Germinal center (tissue), 1 donor: ENCODE measurements at regions not wholly inside any gene's neighbourhood (a gene's known extent, or its start where the extent isn't known, plus 50 kb on each side); places are given as distances from the start of the nearest gene placed in this dataset.
"Not testable (repeated sequence)": the region's sequence is repeated elsewhere in the genome, so short reads cannot be mapped to it uniquely, and the experiment has no call there.

ENCODE experiments used
- DNase-seq: peaks from one replicate; pipeline ENCODE4 v3.0.0; 2012; ENCODE audit warnings: mixed read lengths, low spot score

DNA sequence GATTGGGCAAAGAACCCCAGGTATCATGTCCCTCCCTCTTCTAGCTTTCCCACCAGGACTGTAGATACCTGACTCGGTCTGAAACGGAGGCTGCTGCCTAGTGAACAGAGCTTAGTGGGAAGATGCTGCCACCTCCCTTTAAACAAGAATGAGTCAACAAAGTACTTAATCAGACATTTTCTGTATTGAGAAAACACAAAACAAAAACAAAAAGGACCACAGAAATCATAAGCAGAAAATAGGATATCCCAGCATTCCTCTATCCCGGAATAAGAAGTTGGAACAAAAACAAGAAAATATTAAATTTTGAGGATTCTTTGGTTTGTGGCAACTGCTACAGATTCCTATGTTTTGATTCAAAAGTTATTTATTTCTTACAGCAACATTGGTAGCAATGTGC, 51.7 kb upstream of the COL8A1 start:
- DNase-seq = no peak

DNA sequence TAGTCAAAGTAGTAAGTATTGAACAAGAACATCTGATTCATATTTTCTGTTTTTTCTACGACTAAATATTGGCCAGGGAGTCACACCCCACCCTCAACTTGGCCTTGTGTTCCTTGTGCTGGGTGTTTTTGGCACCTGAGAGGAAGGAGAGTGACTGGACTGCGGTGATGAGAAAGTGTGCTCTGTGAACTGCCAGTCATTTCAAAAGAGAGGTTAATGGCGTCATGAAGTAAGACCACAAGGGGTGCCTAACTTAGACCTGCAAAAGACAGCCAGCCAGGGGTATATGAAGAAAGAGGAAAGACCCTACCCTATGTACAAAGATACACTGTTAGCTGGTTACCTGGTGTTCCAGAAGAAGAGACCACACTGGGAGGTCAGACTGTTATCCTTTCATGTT, 58.4 kb upstream of the COL8A1 start:
- no peak for DNase-seq

DNA sequence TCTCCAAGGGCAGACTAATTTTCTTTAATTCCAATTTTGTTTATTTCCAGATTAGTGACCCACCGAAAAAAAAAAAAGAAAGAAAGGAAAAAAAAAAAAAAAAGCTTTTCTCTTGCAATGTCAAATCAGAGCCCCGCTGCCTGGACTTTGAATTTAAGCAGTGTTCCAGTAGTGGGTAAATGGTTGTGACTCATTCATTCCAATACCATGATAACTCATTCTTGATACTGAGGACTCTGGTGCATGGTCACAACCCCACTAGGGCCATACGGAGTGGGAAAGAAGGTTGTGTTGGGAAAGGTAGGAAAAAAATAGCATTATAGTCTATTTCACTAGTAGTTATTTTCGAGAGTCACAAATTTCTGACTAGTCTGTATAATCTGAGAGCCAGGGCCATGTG, 59.1 kb upstream of the COL8A1 start:
- DNase-seq = no peak

DNA sequence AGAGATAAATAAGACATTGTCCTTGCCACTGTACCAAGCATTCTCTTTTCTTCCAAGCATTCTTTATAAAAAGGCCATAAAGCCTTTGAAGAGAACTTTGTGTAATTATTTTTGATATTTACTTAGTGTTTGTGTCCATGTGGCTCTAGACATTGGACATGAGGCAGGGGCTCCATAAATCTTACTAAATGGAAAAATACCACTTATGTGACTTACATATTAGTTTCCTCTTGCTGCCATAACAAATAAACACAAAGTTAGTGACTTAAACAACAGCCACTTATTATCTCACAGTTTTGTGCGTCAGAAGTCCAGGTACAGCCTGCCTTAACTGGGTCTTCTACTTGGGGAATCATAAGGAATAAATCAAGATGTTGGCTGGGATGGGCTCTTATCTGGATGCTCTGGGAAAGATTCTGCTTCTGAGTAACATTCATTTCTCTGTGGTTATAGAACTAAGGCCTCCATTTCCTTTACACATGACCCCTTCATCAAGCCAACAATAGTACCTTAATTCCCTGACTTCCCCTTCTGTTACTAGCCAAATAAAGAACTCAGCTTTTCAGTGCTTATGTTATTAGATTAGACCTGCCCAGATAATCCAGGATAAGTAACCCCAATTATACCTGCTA, 59.9 kb upstream of the COL8A1 start:
- DNase-seq = no peak

DNA sequence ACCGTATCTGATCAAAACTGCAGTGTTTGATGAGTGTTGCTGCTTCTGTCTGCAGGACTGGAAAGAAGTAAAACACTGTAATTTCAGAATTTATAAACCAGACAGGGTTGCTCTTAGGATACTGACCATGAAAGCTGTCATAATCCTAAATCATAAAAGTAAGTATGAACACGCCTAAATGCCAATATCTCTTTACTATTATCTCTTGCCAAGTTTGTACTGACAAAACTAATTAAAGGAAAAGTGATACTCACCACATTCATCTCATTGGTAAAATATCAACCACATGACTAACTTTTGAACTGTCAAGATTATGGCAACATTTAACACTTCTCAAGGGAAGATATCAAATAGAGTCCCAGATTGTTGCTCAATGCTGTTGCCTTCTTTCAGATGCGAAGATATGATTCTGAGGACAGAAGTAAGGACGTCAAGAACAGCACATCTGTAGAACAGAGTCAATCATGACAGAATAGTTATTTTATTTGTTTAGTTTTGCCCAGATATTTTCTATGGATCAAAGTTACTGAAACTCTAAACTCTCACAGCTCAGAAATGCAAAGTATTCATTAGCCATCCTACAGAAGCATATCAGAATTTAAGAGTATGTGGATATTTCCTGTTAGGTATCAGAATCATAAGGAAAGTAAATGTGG, 61.4 kb upstream of the COL8A1 start:
- no peak for DNase-seq

DNA sequence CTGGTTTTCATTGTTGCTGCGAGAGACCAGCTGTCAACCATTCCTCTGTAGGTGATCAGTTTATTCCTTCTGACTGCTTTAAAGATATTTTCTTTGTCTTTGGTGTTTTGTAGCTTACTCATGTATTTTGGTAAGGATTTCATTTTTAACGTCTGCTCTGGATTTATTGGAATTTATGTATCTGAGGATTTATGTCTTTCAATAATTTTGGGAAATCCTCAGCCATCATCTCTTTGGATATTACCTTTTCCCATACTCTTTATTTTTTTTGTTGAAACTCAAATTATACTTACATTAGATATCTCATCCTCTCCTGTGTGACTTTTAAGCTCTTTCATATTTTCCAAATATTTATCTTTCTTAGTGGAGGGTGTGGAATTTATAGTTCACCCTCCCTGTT, 62.7 kb upstream of the COL8A1 start:
- no peak for DNase-seq

DNA sequence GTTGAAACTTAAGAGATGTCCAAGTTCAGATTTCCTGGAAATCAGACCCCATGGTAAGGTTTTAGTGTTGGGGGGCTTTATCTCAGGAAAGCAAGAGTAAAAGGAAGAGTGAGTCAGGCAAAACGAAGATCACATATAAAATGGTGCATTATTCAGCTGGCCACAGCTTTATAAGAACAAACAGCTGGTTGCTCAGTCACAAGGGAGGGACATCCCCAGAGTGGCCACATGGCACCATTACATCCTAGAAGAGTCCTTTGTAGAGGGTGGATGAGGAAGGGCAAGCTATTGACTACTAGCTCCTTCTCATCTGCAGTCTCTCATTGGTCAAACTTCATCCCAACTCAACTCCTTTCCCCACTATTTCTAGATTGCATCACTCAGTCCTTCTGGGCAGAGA, 68.3 kb upstream of the COL8A1 start:
- no peak for DNase-seq

DNA sequence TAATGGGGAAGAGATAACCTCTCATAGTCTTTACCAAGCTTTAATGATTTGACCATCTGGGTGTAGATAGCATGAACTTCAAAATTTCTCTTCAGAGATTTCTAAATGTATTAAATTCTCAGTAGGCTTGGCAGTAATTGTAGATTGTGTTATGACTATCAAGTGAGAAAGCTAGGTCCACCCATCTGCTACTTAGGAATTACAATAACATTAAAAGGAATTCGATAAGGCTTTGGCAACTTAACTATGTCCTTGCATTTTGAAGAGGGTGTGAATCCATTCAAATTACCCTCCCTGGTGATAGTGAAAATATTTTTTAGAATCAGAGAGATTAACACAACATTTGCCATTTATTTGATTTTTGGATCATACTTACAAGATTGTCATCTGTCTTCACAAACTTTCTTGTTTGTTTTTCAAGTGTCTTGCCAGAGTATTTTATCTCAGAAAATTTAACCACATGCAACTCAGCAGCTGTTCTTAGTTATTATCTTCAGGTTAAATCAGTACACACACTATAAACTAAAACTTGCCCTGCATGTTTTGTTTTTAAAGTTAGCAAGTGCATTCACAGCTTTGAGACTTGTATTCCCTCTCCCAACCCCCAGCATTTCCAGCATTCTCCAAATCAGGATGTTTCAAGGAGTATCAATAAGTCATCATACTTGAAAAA, 69.6 kb upstream of the COL8A1 start:
- DNase-seq = no peak

DNA sequence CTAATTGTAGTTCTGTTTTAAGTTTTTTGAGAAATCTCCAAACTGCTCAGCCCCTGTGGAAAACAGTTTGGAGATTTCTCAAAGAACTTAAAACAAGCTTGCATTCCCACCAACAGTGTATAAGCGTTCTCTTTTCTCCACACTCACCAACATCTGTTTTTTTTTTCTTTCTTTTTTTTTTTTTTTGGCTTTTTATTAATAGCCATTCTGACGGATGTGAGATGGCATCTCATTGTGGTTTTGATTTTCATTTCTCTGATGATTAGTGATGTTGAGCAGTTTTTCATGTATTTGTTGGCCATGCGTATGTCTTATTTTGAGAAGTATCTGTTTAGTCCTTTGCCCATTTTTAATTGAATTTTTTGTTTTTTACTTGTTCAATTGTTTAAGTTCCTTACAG, 73.1 kb upstream of the COL8A1 start:
- no peak for DNase-seq

DNA sequence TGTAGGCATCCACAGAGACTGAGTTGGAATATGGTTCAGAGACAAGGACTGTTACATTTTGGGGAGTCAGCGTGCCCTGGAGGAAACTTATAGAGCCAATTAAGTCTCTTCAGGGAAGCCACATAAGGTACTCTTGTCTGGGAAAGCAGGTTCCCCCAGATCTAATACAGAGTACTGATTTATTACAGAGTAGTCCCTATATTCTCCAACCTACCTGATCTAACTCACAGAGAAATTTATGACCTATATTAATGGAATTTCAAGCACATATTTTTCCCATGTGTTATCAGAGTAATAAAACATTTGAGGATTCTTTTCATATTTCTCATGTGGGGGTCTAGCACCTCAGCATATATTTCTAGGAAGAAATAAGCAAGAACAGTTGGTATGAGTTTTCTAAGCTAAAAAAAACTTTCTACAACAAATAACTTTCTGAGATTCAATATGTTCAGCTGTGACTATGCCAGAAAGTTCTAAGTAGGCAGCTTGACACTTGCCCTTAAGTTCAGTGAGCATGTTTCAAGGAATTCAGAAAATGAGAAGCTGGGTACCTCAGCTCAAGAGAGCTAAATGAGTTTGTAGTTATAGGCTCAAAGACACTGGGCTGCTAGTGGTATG, 75.3 kb upstream of the COL8A1 start:
- DNase-seq = no peak

DNA sequence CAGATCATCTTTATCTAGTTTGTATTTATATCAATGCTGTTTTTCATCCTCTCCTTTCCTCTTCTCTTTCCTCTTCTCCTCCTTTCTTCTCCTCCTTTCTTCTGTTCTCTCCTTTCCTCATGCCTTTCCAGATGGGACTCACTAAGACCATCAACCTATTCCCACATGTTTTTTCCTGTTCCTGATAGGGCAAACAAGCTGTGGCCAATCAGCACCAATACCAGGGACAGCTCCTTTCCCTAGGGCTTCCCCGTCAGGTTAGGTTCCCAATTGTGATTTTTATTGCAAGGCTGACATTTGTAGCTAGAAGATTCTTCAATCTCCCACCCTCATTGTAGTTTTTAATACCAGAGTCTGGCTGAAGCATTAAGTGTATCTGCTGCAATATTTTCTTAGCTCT, 76.3 kb upstream of the COL8A1 start:
- no peak for DNase-seq

DNA sequence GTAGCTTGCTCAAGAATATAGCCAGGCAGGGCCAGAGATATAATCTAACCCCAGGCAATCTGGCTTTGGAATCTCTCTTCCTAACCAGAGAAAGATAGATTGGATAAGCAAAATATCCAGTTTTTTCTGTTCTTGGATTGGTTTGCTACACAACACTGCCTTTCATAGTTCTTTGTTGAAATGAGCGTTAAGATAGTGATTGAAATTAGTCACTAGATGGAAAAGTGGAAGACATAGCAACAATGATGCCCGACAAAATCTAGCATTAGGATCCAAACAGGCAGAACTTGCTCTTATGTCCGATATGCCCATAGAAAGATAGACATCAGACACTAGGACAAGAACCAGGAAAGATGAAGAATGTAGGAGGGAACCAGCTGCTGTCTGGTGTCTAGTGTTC, 77.3 kb upstream of the COL8A1 start:
- DNase-seq = no peak

DNA sequence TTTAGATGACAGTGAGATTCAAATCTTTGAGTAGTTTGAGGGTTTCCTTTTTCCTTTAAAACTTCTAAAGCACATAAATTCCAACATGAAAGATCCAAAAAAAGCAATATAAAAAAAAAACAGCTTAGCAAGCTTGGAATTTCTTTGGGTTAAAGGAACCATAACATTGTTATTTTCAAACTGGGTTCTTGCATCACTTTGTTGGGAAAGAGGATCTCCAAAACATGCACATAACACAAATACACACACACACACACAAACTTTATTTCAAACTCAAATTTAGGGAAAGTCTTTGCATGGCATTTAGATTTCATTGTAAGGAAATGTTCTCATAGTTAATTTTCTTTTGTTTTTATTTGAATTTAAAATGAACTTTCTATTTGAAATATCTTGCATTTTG, 79.2 kb upstream of the COL8A1 start:
- DNase-seq = no peak

DNA sequence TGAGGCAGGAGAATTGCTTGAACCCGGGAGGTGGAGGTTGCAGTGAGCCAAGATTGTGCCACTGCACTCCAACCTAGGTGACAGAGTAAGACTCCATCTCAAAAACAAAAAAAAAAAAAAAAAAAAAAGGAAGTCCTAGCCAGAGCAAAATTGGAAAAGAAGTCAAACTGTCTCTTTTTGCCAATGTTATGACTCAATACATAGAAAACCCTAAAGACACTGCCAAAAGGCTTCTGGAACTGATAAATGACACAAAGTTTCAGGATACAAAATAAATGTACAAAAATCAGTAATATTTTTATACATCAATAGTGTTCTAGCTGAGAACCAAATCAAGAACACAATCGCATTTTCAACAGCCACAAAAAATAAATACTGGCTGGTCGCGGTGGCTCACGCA, 82.5 kb upstream of the COL8A1 start:
- not testable (repeated sequence) for DNase-seq

DNA sequence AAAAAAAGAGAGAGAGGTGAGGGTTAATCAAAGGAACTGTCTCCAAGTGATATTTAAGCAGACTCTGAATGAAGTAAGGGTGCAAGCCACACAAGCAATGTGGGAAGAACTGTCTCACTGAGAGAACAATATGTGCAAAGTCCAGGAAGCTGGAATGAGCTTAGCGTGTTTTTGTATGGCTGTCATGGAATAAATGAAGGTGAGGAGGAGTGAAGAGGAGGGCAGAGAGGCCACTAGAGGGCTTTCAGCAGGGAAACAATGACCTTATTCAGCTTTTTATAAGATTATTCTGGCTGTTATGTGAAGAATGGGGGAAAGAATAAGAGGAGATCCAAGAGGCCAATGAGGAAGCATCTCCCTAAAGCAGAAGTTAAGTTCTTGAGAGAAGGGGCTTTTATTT, 86.9 kb upstream of the COL8A1 start:
- no peak for DNase-seq

DNA sequence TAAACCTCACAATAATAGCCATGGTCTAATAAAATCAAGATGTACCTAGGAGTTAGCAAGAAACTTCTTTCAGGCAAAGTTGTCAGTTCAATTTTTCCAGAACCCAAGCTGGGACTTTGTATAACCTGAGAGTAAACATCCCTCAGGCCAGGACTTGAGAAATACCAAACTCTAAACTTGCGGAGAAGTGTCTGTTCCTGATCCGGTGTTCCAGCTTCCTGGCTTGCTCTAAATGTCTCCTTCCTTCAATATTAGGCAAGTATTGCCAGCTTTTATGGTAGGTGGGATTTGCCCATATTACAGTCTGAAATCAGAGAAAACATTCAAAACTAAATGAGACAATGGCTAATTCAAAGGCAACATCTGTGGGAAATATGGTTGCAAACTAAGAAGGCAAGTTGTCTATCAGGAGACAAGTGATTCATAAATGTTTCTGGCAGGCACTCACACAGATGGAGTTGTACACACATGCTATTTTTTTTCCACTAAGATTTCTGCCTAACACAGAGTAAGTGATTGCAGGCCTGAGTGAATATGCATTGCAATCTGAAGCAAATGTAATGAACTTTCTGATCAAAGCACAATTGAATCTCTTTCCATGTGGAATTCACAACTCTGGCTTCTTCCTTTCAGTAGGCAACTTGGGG, 88.3 kb upstream of the COL8A1 start:
- no peak for DNase-seq

DNA sequence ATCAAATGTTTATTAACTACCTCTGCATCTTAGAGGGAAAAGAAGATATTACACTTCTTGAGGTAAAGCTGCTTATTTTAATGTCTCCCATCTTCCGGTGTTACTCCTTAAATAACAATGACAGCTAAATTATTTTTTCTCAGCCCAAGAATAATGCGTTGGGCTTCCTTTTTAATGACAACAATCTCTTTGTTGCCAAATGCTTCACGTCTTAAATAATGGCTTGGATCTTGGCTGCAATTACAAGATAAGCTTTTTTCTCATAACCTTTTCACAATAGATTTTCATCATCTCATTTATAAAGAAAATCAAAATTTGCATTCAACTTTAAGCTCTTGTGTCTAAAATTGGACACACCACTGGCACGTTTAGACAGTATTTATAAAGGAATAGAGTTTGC, 89.2 kb upstream of the COL8A1 start:
- DNase-seq = no peak

DNA sequence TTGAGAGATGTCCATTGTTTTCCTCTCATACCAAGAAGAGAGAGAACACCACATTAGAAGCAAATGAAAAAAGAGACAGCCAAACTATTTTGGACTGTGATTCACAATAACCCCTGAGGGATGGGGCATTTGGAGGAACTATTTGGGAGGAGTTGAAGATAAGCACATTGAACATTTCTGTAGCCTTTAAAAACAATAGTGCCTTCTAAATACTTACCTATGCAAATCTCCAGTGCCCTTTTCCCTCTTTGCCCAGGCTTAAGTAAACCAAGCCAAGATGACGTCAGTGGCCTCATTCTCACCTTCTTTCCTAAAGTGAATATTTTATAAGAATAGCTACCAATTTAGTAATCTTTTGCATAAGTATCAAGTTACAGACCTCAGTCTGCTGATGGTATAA, 89.7 kb upstream of the COL8A1 start:
- DNase-seq = no peak

DNA sequence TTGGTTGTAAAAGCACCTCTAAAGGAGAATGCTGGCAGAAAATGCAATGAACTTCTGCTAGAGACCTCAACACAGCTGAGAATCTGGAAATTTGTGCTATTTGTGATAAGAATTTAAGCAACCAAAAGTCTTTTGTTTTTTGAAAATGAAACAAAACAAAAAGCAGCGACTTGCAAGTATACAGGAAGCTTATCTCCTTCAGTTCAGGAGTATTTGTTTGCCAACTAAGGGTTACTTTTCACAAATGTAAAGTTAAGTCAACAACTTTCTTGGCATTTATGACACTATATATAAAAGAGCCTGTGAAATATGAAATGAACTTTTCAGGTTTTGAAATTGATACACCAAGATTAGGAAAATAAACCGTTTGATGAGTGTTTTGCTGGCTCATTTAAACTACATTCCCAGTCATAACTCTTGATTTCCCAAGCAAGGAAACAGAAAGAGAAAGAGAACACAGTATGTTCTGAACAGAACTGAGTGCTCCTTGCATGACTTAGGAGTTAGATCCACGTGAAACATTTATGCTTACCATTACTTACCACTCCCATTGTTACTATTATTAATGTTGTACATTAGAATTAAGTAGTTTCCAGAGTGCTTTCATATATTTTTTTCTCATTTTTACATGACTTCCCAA, 92.3 kb upstream of the COL8A1 start:
- DNase-seq = no peak

DNA sequence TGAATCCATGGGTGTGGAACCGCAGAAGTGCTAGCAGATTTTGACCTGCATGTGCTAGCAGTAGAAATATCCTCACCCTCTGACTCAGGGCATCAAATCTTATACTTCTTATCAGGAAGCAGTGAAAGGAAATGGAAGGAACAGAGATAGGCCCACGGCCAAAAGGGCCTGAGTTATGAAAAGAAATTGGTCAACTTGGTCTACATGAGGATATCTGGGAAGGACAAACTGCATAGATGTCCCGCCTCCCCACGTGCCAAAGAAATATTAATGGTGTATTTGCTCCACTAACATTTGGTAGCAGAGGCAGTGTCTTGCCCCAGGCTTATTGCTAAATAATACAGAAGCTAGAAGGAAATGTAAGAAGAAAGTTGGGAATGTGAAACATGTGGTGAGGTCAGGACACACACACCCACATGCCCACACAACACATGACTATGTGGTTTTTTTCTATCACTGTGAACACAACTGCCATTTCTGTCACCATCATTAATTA, 93.6 kb upstream of the COL8A1 start:
- no peak for DNase-seq

DNA sequence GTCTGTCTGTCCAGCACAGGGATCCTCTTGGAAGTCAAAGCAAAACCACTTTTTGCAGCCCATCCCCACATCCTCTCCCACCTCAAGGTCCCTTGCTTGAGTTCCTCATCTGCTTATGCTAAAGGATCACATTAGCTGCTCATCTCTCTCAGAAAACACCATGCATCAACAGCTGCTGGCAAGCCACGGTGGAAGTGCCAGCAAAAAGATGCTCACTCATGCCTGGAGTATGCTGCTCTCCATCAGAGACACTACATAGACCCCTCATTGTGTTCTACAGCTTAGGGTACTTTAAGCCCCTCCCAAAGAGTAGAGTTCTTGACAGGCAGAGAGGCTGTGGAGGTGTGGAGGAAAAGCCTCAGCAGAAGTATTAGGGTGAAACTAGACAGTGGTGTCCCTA, 94.6 kb upstream of the COL8A1 start:
- no peak for DNase-seq
